B cell (primary cell): ENCODE measurements at regions not wholly inside any gene's neighbourhood (a gene's known extent, or its start where the extent isn't known, plus 50 kb on each side); places are given as distances from the start of the nearest gene placed in this dataset.

Experiments
- ATAC-seq: fragments of 200-7000 bp; cut with Tn5 transposase; one replicate; pipeline ENCODE4 v1.10.0; 2021; ENCODE audit warnings: low read depth, mild to moderate bottlenecking, moderate number of reproducible peaks, moderate library complexity
- CTCF ChIA-PET: fragments of 350-600 bp; sonication (Branson Sonifier 250); formaldehyde crosslinking; loops from one replicate; lab custom pipeline; 2021; ENCODE audit warnings: antibody characterized with exemption, inconsistent platforms; lab: Charles Lee
- POLR2A ChIA-PET: fragments of 350-600 bp; sonication (Branson Sonifier 250); formaldehyde crosslinking; loops from one replicate; lab custom pipeline; 2021; ENCODE audit warnings: antibody characterized with exemption; lab: Charles Lee
- DNase-seq: peaks from one replicate; pipeline ENCODE4 v3.0.0; 2013
- H2AFZ ChIP-seq: 2 replicates; pipeline ENCODE4 v1.6.1; 2012; ENCODE audit warnings: mild to moderate bottlenecking, low read depth, low read length; ENCODE audit not compliant: insufficient read depth, poor library complexity, severe bottlenecking
- H3K27ac ChIP-seq, 2 donors: 1 replicate in 1 of 2; 2 replicates in 1 of 2; pipeline ENCODE4 v1.5.1; 2012 to 2013; ENCODE audit warnings: low read length in 2 of 2, mild to moderate bottlenecking in 2 of 2, moderate library complexity in 1 of 2
- H3K27me3 ChIP-seq, 4 experiments: fragments of 200-600 bp in 1 of 4; sonication (generic) in 1 of 4; replicated peaks in 1 of 4; 1 replicate in 2 of 4; 2 replicates in 2 of 4; pipeline versions ENCODE4 v1.6.1 to v1.7.0; 2013 to 2016; ENCODE audit warnings: low read length in 3 of 4, mild to moderate bottlenecking in 2 of 4, mixed read lengths in 1 of 4, moderate library complexity in 1 of 4; ENCODE audit not compliant: insufficient read depth in 4 of 4, control insufficient read depth in 3 of 4; ENCODE audit errors: control extremely low read depth in 1 of 4
- H3K36me3 ChIP-seq, 2 experiments: replicated peaks in 1 of 2; 1 replicate in 1 of 2; 2 replicates in 1 of 2; pipeline versions ENCODE4 v1.6.1 to v1.7.1; 2013; ENCODE audit warnings: low read length in 1 of 2; ENCODE audit not compliant: insufficient read depth in 2 of 2, control insufficient read depth in 1 of 2; ENCODE audit errors: control extremely low read depth in 1 of 2, extremely low read depth in 1 of 2
- H3K4me1 ChIP-seq, 2 donors: fragments of 200-600 bp in 1 of 2; sonication (generic) in 1 of 2; 1 replicate in 1 of 2; 2 replicates in 1 of 2; pipeline versions ENCODE4 v1.5.1 to v1.6.1; 2013 to 2017; ENCODE audit warnings: low read length in 2 of 2; ENCODE audit not compliant: control insufficient read depth in 2 of 2, insufficient read depth in 2 of 2
- H3K4me2 ChIP-seq: replicated peaks from 2 replicates; pipeline ENCODE3; 2012; ENCODE audit warnings: mild to moderate bottlenecking, low read depth, low read length; ENCODE audit not compliant: poor library complexity, severe bottlenecking
- H3K4me3 ChIP-seq, 5 experiments: fragments of 200-600 bp in 1 of 5; sonication (generic) in 1 of 5; 1 replicate in 3 of 5; 2 replicates in 2 of 5; pipeline versions ENCODE4 v1.5.1 to v1.7.0; 2011 to 2016; ENCODE audit warnings: low read length in 4 of 5, mild to moderate bottlenecking in 4 of 5, low read depth in 2 of 5, control low read depth in 1 of 5, moderate library complexity in 1 of 5; ENCODE audit not compliant: insufficient read depth in 1 of 5; ENCODE audit errors: control extremely low read depth in 1 of 5, extremely low read depth in 1 of 5
- H3K79me2 ChIP-seq: fragments of 200-600 bp; sonication (generic); one replicate; pipeline ENCODE4 v1.6.0; 2016; ENCODE audit warnings: low read length; ENCODE audit not compliant: control insufficient read depth, insufficient read depth
- H3K9ac ChIP-seq: fragments of 200-600 bp; sonication (generic); 2 replicates; pipeline ENCODE4 v1.6.1; 2017; ENCODE audit warnings: mild to moderate bottlenecking, low read length, moderate library complexity
- H3K9me3 ChIP-seq, 3 donors: one replicate each; pipeline versions ENCODE4 v1.6.1 to v1.7.1; 2013; ENCODE audit warnings: low read length in 2 of 3; ENCODE audit not compliant: control insufficient read depth in 2 of 3, insufficient read depth in 1 of 3; ENCODE audit errors: control extremely low read depth in 1 of 3
- H4K20me1 ChIP-seq: 2 replicates; pipeline ENCODE4 v1.6.0; 2012; ENCODE audit warnings: mild to moderate bottlenecking, low read length; ENCODE audit not compliant: insufficient read depth, control insufficient read depth, poor library complexity, severe bottlenecking
- H3K27ac Mint-ChIP-seq: one replicate; pipeline ENCODE4 v1.8.0; 2021; ENCODE audit warnings: mixed read lengths
- H3K27me3 Mint-ChIP-seq: one replicate; pipeline ENCODE4 v1.8.0; 2021; ENCODE audit warnings: mixed read lengths
- H3K4me1 Mint-ChIP-seq: one replicate; pipeline ENCODE4 v1.8.0; 2021; ENCODE audit warnings: mixed read lengths
- H3K4me3 Mint-ChIP-seq: one replicate; pipeline ENCODE4 v1.8.0; 2021; ENCODE audit warnings: mixed read lengths
- H3K9me3 Mint-ChIP-seq: one replicate; pipeline ENCODE4 v1.8.0; 2022; ENCODE audit warnings: mixed read lengths; ENCODE audit not compliant: insufficient read depth
- EZH2 ChIP-seq: IDR thresholded peaks from 2 replicates; pipeline ENCODE4 v1.6.1; 2012; ENCODE audit warnings: borderline replicate concordance, low read depth, mild to moderate bottlenecking, moderate library complexity, low read length; ENCODE audit not compliant: insufficient read depth, poor library complexity, severe bottlenecking
- WGBS: methylation state at CpG from one replicate; pipeline ENCODE4 v1.1.5; 2013; ENCODE audit warnings: missing lambda C conversion rate; ENCODE audit not compliant: insufficient coverage; 5-methylcytosine and 5-hydroxymethylcytosine counted together
- intact Hi-C: fragments of 100-400 bp; cut with micrococcal nuclease; formaldehyde crosslinking; loops from one replicate; pipeline ENCODE4 v1.10.0; 2022
- TF ChIP-seq, protein P1 (sequence below): fragments of 200-600 bp; IDR thresholded peaks from one replicate; pipeline ENCODE4 v1.8.0; 2022; ENCODE audit warnings: antibody characterized with exemption, mild to moderate bottlenecking

DNA sequence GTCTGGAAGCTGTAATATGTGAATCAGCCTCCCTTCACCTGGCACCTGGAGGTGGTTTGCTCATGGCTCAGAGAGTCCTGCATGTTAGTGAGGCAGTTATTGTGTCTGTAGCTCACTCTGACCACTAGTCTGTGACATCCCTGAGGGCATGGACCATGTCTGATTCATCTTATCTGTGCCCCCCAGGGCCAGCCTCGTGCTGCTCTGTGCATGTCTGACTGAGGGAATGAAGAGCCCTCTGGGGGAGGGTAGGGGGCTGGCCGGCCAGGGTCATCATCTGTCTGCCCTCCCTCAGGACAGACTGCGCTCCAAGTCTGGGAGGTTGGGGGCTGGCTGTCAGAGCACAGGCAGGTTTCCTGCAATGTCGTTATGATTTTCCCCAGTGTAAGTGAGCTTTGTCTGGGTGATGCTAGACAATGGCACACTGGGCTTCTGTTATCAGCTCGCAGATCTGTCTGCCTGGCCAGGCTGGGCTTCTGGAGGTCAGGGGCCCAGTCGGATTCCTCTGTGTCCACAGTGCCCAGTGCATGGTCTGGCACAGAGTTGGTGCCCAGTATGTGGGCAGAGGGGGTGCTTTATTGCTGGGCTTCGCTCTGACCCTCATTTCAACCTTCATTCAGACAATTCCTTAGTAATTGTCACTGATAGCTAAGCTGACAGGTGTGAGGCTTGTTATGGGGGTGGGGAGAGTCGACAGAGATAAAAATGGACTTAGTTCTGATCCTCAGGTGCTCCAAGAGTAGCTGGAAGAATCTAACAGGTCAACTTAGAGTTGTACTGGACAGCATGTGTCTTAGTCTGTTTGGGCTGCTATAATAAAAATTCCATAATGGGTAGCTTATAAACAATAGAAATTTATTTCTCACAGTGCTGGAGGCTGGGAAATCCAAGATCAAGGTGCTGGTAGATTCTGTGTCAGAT lies 85.7 kb upstream of the SHB start:
- Mint-ChIP-seq H3K4me3 (no peak overlapping the region), H3K27me3 (peaks cover 3% of the 10 kb centered on the region), H3K27ac (no peak overlapping the region), H3K9me3 (no peaks in the 10 kb centered on the region), H3K4me1 (no peaks in the 10 kb centered on the region)
- ATAC-seq (no peak), DNase-seq (no peak)
- H3K4me2 ChIP-seq: no peak overlapping the region
- no peaks in the 10 kb centered on the region for H3K9me3 ChIP-seq
- H3K79me2 ChIP-seq: no peaks in the 10 kb centered on the region
- H3K4me3 ChIP-seq: no peak overlapping the region
- no peaks in the 10 kb centered on the region for H3K4me1 ChIP-seq
- no peak overlapping the region for H2AFZ ChIP-seq
- intact Hi-C loops: loop anchor here (10.0 kb wide), 1 partner anchor 60 kb away; no protein-coding TSS in a partner anchor
- H3K9ac ChIP-seq: no peak overlapping the region
- H4K20me1 ChIP-seq: no peaks in the 10 kb centered on the region
- WGBS: 87% methylated on average over 5 of the region's 8 CpGs
- CTCF ChIA-PET: interaction anchor here (1.2 to 1.6 kb wide), 3 partner anchors 9 to 241 kb away, joined by 3 read pairs; no protein-coding TSS in a partner anchor
- no peaks in the 10 kb centered on the region for H3K27me3 ChIP-seq
- no peak overlapping the region for H3K27ac ChIP-seq
- no peak for TF ChIP-seq EZH2
- TF ChIP-seq, protein P1, sequence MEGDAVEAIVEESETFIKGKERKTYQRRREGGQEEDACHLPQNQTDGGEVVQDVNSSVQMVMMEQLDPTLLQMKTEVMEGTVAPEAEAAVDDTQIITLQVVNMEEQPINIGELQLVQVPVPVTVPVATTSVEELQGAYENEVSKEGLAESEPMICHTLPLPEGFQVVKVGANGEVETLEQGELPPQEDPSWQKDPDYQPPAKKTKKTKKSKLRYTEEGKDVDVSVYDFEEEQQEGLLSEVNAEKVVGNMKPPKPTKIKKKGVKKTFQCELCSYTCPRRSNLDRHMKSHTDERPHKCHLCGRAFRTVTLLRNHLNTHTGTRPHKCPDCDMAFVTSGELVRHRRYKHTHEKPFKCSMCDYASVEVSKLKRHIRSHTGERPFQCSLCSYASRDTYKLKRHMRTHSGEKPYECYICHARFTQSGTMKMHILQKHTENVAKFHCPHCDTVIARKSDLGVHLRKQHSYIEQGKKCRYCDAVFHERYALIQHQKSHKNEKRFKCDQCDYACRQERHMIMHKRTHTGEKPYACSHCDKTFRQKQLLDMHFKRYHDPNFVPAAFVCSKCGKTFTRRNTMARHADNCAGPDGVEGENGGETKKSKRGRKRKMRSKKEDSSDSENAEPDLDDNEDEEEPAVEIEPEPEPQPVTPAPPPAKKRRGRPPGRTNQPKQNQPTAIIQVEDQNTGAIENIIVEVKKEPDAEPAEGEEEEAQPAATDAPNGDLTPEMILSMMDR: no peak
- POLR2A ChIA-PET: no interaction called here
- H3K36me3 ChIP-seq: no peaks in the 10 kb centered on the region

DNA sequence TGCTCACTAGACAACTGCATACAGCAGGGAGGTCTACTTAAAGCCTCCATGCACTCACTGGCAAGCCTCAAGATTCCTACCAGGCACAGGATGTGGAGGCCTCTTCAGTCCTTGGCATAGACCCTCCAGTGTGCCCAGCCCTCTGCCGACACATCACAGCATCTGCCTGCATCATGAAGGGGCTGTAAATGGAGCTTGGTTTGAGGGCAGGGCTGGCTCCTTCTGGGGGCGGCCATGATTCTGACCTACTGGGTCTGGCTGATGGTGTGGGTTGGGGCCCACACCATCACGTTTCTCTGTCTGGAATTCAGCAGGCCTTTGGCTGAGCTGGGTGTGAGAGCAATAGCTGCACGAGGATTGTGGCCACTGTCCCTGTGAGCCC lies 84.9 kb upstream of the SHB start:
- no peak overlapping the region for H3K27ac ChIP-seq
- Mint-ChIP-seq H3K27me3 (peaks cover 3% of the 10 kb centered on the region), H3K27ac (no peak overlapping the region), H3K4me3 (no peak overlapping the region), H3K4me1 (no peaks in the 10 kb centered on the region), H3K9me3 (no peaks in the 10 kb centered on the region)
- no peak overlapping the region for H2AFZ ChIP-seq
- ChIA-PET POLR2A (no interaction called here), CTCF (interaction anchor here (1.2 to 1.5 kb wide), 2 partner anchors 10 to 240 kb away, joined by 3 read pairs; no protein-coding TSS in a partner anchor)
- no peaks in the 10 kb centered on the region for H3K79me2 ChIP-seq
- no peaks in the 10 kb centered on the region for H3K36me3 ChIP-seq
- no peak overlapping the region for H3K4me2 ChIP-seq
- H3K27me3 ChIP-seq: no peaks in the 10 kb centered on the region
- no peak overlapping the region for H3K9ac ChIP-seq
- no peaks in the 10 kb centered on the region for H3K4me1 ChIP-seq
- no peaks in the 10 kb centered on the region for H4K20me1 ChIP-seq
- intact Hi-C loops: loop anchor here (10.0 kb wide), 1 partner anchor 61 kb away; no protein-coding TSS in a partner anchor
- H3K4me3 ChIP-seq: no peak overlapping the region
- ATAC-seq (no peak), DNase-seq (no peak)
- H3K9me3 ChIP-seq: no peaks in the 10 kb centered on the region
- TF ChIP-seq EZH2: no peak
- TF ChIP-seq, protein P1: no peak
- 92% methylated on average over 3 of the region's 4 CpGs for WGBS
